Astrocyte of the cerebellum (primary cell): ENCODE measurements at regions not wholly inside any gene's neighbourhood (a gene's known extent, or its start where the extent isn't known, plus 50 kb on each side); places are given as distances from the start of the nearest gene placed in this dataset.

Experiments
- DNase-seq: peaks from one replicate; pipeline ENCODE4 v3.0.0-alpha.2; 2011; ENCODE audit warnings: low read depth
- H3K4me3 ChIP-seq: 2 replicates; pipeline ENCODE4 v1.5.1; 2011; ENCODE audit warnings: mild to moderate bottlenecking, low read depth, low read length, moderate library complexity
- in situ Hi-C: cut with HindIII; loops from 2 replicates; pipeline ENCODE4 v1.10.0; 2017; ENCODE audit warnings: low sequenced_read_pairs
- TF ChIP-seq, protein P1 (sequence below): IDR thresholded peaks from 2 replicates; pipeline ENCODE4 v1.5.1; 2012; ENCODE audit warnings: low read length, low read depth, moderate library complexity, mild to moderate bottlenecking; ENCODE audit errors: missing control alignments

DNA sequence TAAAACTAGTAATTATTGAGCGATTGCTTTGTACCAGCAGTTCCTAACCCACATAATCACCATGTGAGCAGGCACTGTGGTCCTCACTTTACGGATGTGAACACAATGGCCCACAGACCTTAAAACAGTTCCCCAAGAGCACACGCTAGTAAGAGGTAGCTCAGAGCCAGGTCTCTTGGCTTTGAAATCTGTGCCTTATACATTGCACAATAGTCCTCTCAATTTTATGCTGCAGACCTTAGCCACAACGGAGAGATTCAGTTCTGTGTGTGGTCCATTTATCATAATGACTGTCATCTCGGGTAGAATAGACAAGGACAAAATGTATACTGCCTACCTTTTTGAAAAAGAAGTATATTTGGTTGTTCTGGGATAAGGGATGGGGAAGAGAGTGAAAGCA is 289.0 kb upstream of the ANKRD55 start:
- in situ Hi-C loops = no loop called here
- TF ChIP-seq, protein P1, sequence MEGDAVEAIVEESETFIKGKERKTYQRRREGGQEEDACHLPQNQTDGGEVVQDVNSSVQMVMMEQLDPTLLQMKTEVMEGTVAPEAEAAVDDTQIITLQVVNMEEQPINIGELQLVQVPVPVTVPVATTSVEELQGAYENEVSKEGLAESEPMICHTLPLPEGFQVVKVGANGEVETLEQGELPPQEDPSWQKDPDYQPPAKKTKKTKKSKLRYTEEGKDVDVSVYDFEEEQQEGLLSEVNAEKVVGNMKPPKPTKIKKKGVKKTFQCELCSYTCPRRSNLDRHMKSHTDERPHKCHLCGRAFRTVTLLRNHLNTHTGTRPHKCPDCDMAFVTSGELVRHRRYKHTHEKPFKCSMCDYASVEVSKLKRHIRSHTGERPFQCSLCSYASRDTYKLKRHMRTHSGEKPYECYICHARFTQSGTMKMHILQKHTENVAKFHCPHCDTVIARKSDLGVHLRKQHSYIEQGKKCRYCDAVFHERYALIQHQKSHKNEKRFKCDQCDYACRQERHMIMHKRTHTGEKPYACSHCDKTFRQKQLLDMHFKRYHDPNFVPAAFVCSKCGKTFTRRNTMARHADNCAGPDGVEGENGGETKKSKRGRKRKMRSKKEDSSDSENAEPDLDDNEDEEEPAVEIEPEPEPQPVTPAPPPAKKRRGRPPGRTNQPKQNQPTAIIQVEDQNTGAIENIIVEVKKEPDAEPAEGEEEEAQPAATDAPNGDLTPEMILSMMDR = no peak
- H3K4me3 ChIP-seq = no peak overlapping the region
- DNase-seq = no peak

DNA sequence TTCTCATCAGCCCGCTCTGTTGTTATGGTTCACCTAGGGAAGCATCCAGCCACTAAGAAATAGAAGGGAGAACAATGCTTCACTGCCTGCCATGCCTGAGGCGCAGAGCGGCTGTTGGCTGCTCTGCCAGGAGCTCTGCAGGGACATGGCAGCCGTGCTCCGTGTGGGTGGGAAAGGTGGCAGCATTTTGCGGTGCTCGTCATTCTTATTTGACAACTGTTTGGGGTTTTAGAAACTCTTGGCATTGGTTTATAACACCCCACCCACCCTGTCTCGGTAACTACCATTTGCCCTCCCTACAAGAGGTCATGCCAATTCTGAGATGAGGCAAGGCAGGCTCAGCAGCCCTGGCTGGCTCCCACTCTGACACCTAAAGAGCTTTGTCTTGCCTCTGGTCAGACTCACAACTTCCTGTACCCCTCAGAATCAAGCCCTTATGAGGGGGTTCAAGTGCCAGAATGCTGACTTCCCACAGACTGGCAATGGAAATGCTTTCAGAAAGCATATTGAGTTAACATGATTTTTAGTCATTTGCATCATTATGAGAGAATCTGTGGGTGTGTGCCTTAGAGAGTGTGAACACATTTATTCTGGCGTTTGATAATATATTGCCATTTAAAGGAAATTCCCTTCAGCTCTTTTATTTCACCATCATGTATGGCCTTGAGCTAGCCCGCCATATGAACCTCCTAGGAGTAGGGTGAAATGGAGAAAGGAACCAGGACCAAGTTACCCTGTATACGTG is 288.0 kb upstream of the ANKRD55 start:
- no peak overlapping the region for H3K4me3 ChIP-seq
- no peak for DNase-seq
- TF ChIP-seq, protein P1 = no peak
- in situ Hi-C loops = no loop called here

DNA sequence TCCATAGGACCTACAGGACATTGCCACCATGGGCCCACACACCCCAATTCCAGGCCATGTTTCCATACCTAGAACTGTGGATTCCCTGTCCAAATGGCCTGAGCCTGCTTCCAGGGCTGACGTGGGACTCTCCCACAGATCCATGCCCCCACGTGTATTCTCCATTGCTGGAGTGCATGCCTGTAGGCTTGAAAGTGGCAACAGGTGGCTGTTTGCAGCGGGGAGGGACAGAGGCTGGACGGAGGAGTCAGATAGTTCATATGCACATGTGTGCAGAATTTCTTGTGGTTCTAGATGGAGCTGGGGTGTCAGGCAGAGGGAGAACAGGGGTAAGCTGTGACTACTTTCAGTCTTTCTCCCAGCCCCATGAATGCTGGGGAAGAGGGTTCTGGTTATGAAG is 285.7 kb upstream of the ANKRD55 start:
- no peak overlapping the region for H3K4me3 ChIP-seq
- TF ChIP-seq, protein P1 = no peak
- in situ Hi-C loops = no loop called here
- DNase-seq = no peak

DNA sequence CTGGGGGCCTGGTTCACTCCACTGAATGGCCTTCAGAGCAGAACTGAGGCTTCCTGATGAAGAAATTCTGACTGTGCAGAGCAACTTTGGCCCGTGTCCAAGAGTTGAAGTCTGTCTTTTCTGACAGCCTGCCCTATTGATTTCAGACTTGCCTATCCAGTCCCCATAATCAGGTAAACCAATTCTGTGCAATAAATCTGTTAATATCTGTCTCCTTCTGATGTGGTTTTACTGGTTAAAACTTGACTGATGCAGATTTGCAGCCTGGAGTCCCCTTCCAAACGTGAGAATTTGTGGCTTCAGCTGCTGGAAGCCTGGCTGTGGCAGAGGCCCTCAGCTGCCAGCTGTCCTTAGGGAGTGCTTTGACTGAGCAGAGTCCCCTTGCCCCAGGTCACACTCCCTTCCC is 283.9 kb upstream of the ANKRD55 start:
- TF ChIP-seq, protein P1 = no peak
- DNase-seq = no peak
- H3K4me3 ChIP-seq = no peak overlapping the region
- in situ Hi-C loops = no loop called here

DNA sequence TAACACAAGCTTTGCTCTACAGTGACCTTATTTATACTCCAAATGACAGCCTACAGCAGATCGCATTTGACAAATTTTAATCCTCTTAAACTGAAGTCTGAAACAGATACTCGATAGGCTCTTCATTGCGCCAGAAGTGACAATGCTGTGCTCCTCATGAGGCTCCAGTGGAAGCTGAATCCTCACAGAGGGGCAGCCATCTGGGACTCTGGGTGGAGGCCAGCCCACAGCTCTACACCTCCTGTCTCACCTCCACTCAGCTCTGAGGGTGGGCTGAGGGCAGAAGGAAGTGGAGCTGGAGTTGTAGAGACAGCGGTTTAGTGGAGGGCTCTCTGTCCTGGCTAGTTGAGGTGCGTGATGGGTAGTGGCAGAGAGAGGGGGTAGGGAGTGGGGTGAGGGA is 283.3 kb upstream of the ANKRD55 start:
- in situ Hi-C loops = no loop called here
- no peak for DNase-seq
- H3K4me3 ChIP-seq = no peak overlapping the region
- TF ChIP-seq, protein P1 = no peak

DNA sequence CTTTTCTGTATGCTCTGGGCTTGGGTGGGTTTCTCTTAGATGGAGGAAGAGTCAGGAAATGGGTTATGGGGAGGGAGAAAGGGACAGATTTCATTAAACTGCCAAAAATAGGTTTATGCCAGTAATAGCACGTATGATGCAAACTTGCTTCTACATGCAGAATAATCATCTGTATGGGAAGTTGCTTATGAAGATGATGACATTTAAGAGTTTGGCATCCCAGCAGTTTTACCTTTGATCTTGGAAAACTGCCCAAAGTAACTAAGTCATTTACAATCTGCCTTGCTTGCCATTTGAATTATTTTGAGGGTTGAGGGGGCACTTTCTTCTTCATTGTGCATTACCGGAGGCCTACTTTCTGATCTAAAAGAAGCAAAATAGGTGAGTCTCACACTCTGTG is 282.9 kb upstream of the ANKRD55 start:
- TF ChIP-seq, protein P1 = no peak
- DNase-seq = no peak
- in situ Hi-C loops = no loop called here
- H3K4me3 ChIP-seq = no peak overlapping the region
